HG03064 (cell line): ENCODE measurements at regions not wholly inside any gene's neighbourhood (a gene's known extent, or its start where the extent isn't known, plus 50 kb on each side); places are given as distances from the start of the nearest gene placed in this dataset.

ENCODE experiments used
- ATAC-seq: cut with Tn5 transposase; IDR thresholded peaks from one replicate; pipeline ENCODE4 v1.9.1; 2021; ENCODE audit warnings: low read depth; ENCODE audit not compliant: unreplicated experiment

GRCh38 chr16:66315210-66315825 is 51.2 kb upstream of the CDH5 start:
- peak; percentile 79 for ATAC-seq

DNA sequence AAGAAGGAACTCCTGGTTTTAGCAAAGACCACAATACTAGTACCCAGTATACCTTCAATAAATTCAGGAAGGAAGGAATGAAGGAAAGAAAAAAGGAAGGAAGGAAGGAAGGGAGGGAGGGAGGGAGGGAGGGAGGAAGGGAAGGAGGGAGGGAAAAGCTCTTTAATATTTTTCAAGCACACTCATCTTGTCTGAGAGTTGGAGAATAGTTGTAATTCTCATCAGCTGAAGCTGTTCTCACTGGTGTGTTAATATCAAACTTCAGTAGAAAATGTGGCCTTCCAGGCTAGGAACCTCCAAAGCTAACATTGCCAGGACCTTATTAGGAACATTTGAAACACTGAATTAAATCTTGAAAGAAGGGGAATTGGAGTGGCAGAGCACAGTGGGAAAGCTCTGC is 55.2 kb upstream of the CDH5 start:
- ATAC-seq, result no peak

DNA sequence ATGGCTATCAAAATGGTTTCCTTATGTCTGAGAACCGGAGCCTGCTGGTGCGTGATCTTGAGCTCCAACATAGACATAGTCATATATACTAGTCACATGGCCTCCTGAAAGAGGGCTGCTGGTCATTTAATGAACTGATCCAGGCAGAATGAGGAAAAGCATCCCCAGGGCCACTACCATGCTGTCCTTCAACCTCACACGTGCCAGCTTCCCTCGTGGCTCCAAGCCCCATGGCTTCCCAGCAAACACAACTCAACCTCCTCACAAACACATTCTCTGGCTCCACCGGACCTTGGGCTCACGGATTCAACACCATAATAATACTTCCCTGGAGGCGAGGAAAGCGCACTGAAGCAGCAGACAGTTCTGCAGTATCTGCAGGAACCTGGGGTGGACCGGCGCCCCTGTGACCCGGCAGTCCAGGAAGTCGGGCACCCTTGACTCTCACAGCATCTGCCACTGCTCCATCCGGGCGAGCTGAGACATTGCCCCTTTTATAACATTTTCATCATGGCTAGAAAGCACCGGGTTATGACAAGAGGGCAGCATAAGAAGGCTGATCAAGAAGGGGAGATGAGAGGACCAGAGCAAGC is 57.2 kb upstream of the CDH5 start:
- no peak for ATAC-seq

- ATAC-seq, result no peak
These were observed 58.4 kb upstream of the CDH5 start for GRCh38 chr16:66308096-66308495.

DNA sequence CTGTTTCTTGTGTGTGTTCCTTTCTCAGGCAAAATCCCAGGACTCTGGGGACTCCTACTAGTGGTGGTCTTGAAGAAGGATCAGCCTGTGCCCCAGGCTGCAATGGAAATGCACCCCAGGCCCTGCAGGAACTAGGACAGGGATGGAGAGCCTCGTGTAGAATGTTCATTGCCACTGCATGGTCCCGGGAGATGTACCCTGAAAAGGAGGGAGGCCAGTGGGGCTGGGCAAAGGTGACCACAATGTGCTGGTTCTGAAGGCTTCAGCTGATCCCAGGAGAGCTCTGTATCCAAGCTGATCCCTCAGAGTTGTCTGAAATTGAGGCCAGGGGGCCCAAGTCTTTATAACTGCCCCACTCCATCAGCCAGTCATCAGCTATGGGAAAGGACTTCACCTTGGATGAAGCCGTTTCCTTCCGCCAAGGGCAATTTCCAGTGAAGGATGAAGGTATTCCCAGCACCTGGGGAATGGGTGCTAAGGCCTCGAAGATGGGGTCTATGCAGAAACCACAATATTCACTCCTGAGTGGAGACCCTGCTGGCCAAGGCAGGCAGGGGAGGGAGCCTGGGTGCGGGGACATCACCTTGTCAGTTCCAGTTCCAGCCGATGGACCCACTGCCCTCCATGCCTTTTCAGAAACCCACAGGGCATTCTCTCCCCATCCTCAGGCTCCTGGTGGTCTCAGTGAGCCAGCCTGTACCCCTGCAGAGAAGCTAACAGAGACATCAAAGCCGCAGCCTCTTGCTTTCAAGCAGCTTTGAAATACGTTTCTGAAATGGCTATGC is 59.9 kb upstream of the CDH5 start:
- ATAC-seq, result no peak

GRCh38 chr16:66304961-66305360 is 61.5 kb upstream of the CDH5 start:
- no peak for ATAC-seq

- ATAC-seq, result no peak
These were observed 62.3 kb upstream of the CDH5 start for GRCh38 chr16:66304151-66304550.

DNA sequence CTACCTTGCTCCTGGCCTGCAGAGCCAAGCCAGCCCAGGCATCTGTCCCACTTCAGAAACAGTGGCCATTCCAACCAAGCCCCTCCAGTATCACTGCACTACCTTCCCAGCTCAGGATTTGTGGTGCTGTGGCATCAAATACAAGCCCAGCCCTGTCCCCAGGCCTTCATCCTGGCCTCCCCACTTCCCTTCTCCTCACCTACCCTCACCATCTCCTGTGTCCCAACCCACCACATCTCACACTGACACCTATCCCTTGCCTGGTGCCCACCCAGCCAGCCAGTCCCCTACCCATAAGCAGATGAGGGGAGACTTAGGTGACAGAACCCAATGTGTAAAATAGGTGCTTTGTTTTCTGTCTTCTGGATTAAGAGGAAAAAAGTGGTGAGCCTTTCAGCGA is 66.0 kb upstream of the CDH5 start:
- ATAC-seq, result no peak

DNA sequence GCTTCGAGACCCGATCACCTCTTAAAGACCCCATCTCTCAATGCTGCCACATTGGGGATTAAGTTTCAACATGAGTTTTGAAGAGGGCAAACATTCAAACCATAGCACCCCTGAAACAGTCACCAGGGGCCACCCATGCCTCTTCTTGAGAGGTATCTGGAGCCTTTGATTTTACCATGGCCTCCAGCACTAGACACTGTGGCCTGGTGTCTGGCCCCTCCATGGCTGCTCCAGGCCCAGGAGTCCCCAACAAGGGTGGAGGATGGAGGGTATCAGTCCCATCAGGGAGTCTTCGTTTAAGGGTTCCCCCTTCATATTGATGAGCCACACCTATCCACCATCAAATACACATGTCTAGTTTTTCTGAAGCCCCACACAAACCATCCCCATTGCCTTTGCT is 66.5 kb upstream of the CDH5 start:
- no peak for ATAC-seq

DNA sequence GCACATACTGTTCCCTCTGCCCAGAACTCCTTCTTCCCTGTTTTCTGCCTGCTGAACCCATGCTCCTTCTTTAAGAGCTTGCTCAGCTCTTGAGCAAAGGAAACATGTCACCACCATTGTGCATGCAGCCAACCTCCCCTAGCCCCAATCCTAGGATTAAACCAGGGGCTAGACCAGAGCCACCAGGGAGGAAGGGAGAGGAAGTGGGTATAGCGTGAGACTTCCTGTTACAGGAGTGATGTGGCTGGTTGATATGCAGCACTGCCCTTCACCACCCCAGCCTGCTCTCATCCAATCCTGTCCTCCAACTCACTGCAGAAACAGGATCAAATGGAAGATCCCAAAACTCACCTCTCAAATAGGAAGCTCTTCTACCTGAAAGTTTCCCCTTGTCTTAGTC is 67.1 kb upstream of the CDH5 start:
- no peak for ATAC-seq

GRCh38 chr16:66298571-66299120 is 67.8 kb upstream of the CDH5 start:
- no peak for ATAC-seq

DNA sequence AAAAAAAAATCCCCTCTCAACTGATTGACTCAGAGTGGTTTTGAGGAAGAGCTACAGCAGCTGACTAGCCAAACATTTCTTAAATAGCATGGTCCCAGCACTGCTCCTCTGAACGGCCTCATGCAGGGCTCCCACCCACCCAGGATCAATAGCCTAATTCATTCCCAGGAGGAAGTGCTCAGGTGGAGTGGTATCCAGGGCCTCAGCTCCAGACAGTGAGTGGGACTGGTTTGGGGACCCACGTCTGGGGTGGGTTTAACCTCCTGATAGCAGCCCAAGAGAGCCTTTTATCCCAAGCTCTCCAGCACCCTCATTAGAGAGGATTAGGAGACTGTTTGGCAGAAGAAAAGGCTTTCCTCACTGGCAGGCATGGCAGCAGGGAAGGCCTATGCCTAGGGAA is 68.5 kb upstream of the CDH5 start:
- ATAC-seq, result no peak

DNA sequence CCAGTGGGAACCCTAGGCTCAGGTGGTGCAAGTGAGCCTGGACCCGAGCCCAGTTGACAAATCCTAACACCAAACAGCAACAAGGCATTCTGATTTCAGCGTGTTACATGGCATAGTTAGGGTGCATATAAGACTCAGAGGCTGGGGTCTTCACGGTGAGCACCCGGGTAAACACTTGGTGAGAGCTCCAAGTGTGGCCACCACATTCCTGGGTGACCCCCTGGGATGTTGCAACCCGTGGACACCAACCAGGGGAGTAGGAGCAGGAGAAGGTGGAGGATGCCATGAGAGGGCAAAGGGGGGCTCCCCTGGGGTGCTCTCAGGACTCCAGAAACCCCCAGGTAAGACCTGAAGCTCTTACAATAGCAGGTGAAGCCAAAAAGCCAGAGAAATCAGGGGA is 69.9 kb upstream of the CDH5 start:
- no peak for ATAC-seq

DNA sequence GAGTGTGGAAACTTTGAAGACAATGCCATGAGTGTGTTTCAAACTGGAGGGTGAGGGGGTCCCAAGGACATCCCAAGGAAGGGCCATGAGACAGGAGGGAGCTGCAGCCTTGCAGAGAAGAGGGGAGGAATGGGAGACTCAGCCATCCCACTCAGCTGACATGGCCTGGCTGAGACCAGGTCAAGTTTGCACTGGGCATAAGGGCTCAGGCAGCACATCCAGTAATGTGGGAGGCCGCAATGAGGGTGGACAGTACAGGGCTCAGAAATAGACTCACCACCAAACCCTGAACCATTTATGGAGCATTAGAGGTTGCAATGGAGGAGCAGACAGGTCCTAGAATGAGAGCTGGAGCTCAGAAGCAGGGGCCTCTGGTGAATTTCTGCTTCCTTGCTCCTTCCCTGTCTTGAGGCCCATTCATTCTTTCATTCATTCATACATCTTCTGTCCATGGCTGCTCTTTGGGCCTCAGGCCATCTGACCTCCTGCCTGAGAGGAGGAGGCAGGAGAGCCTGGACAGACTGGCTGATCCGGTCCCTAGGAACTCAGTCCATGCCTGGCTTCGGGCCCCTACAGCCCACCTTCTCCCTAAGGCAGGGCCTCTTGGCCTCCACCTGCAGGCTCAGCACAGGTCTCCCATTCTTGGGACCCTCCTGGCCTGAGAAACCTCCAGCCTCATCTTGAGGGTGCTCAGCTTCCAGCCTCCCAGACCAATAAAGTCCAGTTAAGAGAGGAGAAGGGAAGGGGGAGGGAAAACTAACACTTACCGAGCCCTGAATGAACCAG is 70.5 kb upstream of the CDH5 start:
- no peak for ATAC-seq

DNA sequence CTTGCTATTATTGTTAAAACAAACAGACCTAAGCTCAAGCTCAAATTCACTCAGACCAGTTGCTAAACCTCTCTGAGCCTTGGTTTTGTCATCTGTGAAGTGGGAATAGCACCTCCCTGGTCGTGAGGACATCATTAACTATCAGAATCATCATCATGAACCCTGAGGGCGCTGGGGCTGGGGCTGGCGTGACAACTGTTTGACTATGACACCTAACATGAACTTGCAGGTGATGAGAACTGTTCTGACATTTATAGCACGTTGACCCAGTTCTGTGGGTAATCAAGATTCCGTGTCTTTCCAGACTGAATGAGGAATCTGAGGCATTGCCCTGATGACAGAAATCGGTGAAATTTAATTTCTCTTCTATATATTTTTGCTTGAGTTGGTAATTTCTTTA is 71.3 kb upstream of the CDH5 start:
- ATAC-seq, result no peak

GRCh38 chr16:66294507-66294906 is 72.0 kb upstream of the CDH5 start:
- ATAC-seq, result no peak

GRCh38 chr16:66293932-66294331 is 72.6 kb upstream of the CDH5 start:
- no peak for ATAC-seq

DNA sequence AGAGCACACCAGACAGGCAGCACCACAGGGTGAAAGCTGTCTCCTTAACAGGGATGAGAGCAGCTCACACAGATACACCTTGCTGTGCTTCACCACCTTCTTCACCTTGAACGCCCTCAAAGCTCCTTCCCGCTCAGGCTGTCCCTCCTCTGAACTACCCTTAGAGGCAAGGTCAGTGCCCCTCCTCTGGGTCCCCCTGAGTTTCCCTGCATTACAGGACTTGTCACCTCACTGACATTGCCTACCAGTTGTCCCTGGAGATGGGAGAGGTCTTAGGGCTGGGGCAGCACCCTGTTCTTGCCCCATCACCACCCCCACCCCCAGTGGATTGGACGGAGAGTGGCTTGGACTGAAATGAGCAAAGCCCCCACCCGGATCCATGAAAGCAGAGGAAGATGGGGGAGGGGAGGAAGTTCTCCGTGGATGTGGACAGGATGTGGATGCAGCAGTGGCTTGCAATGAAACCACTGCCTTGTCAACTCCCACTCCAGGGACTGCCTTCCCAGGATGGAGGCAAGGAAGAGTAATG is 73.2 kb upstream of the CDH5 start:
- ATAC-seq, result no peak

DNA sequence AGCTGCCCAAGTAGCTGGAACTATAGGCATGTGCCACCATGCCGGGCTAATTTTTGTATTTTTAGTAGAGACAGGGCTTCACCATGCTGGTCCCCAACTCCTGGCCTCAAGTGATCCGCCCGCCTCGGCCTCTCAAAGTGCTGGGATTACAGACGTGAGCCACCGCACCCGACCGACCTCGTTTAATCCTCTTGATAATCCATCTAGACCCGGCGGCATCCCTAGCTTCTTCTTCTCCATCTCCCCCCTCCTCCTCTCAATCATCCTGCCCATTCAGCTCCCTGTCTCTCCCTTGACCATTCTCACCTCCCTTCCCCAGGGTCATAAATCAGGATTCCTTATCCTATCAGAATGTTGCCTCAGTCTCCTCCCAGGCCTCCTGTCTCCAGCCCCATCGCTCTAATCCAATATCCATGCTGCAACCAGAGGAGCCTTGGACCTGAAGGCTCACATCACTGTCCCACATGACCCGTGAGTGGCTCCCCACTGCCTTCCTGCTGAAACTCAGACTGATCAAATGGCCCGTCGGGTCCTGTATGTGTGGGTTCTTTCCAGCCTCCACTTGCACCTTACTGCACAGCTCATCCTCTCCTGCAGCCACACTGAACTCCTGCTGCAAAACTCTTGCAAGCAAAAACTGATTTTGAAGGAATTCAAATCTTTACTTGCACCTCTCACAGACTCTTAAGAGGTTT is 74.1 kb upstream of the CDH5 start:
- no peak for ATAC-seq

DNA sequence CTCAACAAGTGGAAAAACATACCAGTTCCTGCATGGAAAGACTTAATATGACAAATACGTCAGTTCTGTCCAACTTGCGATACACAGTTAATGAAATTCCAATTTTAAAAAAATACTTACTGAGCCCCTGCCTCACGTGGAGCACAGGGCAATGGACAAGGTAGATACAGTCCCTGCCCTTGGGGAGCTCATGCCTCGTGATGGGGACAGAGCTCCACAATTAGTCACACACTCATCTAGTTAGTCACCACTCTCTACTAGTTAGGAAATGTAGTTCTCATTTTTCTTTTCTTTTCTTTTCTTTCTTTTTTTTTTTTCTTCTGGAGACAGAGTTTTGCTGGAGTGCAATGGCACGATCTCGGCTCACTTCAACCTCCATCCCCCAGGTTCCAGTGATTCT is 74.7 kb upstream of the CDH5 start:
- no peak for ATAC-seq
